ENCODE measurements at regions not wholly inside any gene's neighbourhood (a gene's known extent, or its start where the extent isn't known, plus 50 kb on each side); places are given as distances from the start of the nearest gene placed in this dataset.

DNA sequence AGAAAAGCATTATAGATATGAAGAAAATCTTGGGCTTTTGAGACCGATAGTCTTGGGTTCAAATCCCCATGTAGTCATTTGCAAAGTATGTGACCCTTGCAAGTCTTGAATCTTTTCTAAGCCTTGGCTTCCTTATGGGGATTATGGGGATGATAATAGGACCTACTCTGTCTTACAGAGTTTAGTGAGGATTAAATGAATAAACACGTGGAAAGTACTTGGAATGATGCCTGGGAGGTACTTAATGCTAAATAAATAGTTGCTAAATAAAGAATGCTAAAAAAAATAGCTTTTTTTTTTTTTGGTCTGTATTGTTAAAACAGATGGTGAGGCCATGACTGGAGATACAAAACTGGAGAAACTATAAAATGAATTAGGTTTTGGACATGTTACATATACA is 292.7 kb downstream of the GPAT3 start:
- no peak for DNase-seq (ENCODE audit: low read depth in 2 of 3, low spot score in 2 of 3)

DNA sequence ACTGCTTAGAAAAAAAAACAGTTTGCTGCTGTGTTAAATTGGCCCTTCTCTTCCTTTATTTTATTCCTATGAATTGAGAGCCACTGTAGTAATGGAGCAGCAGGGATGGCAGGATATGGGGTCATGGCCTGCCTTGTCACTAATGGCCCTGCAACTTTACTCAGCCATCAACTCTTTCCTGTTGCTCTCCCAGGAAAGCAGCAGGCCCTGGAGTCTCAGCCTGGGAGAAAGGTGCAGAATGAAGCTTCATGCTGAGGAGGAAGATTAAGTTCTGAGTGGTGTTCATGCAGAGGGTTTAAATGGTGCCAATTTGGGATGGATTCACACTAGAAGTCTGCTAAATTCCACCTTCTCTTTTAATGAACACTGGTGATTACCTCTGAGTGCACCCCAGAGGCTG is 285.6 kb downstream of the GPAT3 start:
- no peak for DNase-seq (ENCODE audit: low read depth in 2 of 3, low spot score in 2 of 3)

DNA sequence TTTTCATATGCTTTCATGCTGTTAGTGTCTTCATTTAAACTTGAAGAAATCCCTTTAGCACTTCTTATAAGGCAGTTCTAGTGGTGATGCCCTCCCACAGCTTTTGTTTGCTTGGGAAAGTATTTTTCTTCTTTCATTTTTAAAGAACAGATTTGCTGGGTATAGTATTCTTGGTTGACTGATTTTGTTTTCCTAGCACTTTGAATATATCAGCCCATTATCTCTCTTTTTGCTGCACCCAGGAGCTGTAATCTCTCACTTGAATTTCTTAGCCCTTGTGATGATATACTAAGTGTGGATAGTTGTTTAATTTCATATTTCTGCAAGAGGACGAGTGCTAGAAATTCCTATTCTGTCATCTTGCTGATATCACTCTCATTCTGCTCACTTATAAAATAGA is 283.7 kb downstream of the GPAT3 start:
- DNase-seq (ENCODE audit: low read depth in 2 of 3, low spot score in 2 of 3), result no peak

DNA sequence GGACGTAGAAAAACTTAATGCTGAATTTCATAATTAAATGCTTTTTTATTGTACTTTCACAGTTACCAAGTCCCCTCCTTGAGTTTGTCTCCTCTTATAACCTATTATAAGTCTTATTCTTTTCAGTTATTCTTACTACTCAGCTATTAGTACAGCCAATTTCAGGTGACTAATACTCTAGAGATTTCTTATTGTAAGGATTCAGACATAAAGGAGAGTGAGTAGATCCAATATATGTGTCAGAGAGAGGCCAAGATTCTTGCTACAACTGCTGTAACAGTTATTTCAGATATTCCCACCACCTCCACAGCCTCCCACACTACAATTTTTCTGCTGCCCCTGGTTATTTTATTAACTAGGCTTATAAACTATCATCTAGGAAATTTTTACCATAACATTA is 274.5 kb downstream of the GPAT3 start:
- no peak for DNase-seq (ENCODE audit: low read depth in 2 of 3, low spot score in 2 of 3)

DNA sequence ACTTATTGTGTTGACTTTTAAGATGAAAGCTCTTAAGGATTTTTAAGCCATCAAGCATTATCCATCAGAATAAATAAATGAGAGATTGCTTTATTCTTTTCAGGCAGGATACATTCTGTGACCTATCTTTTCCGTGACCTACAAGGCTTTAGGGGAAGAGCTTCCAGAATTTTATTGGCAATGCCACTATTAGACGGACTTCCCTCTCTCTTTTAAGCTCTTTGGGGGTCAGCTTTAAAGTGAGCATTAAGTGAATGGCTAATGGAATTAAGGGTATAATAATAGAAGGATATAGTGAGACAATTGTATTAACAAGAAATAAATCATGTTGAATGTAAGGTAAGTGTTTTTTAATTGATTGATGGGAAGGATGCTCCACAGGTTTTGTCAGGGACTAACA is 273.7 kb downstream of the GPAT3 start:
- no peak for DNase-seq (ENCODE audit: low read depth in 2 of 3, low spot score in 2 of 3)

DNA sequence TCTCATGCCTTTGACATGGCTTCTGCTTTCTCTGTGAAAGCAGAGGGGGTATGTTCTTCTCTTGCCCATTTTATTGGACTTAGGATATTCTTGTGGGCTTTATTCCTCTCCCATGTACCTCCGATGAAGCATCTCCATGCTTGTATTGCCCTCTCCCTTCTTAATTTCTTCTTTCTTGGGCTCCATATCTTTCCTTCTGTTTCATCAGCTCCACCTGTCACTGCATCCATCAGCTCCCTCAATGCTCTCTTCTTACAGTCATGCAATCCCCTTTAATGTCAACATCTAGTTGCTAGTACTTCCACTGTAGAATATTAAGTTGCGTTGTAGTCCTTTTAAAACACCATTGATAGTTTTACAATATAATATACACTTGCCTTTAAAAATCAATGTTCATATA is 257.6 kb downstream of the GPAT3 start:
- no peak for DNase-seq (ENCODE audit: low read depth in 2 of 3, low spot score in 2 of 3)

DNA sequence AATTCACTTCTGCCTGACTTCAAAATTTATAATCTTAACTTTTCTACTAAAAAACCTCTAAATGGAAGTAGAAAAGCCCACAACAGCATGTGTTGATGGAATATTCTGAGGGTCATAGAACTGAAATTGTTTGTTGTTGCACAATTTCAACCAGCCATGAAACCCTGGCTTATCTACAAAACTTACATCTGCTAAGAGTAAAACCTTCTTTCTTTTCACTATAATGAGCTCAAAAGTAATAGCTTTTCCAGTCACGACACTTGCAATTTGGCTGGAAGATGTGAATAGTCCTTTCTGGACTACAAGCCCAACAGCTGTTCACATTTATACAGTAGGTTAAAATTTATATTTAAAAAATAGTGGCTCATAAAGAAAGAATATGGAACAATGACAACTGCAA is 250.0 kb downstream of the GPAT3 start:
- DNase-seq (ENCODE audit: low read depth in 2 of 3, low spot score in 2 of 3), result no peak

DNA sequence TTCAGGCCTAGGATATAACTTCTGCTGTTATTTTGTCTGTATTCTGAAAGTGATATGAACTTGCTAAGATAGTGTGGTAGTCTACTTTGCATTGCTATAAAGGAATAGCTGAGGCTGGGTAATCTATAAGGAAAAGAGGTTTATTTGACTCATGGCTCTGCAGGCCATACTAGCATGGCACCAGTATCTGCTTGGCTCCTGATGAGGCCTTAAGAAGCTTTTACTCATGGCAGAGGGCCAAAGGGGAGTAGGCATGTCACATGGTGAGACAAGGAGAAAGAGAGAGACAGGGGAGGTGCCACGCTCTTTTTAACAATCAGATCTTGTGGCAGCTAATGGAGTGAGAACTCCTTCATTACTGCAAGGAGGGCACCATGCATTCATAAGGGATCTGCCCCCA is 247.3 kb downstream of the GPAT3 start:
- DNase-seq (ENCODE audit: low read depth in 2 of 3, low spot score in 2 of 3), result no peak

DNA sequence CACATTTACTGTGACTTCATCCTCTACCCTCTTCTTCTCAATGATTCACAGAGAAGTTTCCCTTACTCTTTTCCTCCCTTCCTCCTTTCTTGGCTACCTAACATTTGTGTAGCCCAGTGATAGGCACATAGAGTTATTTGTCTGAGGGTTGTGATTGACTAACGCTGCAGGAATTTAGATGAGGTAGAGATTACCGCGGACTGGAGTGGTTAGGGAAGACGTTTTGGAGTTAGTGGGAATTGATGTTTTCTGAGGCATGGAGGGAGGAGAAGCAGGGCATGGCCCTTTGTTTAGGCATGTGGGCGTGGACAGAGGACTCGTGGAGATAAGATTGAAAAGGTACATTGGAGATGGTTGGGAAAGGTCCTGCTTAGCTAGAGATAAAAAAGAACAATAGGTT is 246.7 kb downstream of the GPAT3 start:
- no peak for DNase-seq (ENCODE audit: low read depth in 2 of 3, low spot score in 2 of 3)

DNA sequence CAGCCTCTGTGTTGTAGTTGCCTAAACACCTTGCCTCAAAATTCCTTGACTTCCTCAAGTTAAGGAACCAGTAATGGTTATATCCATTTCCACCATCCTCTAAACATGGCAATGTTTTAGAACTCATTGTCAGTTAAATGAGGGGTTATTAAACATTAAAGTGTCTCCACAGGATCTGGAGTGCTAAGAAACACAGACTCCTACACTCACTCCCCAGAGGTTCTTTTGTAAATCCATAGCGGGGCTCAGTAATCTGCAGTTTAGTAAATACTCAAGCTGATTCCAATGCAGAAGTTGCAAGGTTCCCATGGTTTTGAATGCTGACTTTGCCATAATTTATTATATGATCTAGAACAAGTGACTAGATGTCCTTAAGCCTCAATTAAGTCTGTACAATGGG is 245.5 kb downstream of the GPAT3 start:
- no peak for DNase-seq (ENCODE audit: low read depth in 2 of 3, low spot score in 2 of 3)

DNA sequence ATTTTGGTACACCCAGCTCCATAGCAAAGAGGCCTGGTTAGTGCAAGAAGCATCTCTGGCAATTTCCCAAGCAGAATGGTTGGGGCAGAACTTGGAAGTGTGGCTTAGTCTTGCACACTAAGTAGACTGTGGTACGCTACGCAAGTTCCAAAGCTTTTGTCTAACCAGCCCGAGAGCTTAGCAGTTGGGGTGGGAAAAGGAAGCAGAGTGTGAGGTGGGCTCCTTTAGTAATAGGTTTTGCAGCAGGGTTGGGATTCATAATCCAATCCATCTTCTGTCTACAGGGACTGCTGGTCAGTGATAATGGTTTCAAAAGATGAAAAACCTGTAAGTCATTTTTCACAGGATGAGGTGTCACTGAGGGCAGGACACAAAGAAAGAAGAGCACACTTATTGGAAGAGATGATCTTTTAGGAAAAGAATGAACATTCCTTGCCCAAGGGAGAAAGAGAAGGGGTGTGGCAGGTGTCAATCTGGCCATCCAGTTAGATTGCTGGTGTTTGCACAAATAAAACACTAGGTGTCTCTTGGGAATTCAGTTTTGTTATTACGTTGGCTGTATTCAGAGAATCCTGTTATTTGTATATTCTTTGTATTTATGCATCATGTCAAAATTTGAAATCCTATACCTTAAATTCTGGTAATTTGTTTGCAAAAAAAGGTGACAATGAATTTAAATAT is 244.3 kb downstream of the GPAT3 start:
- no peak for DNase-seq (ENCODE audit: low read depth in 2 of 3, low spot score in 2 of 3)

DNA sequence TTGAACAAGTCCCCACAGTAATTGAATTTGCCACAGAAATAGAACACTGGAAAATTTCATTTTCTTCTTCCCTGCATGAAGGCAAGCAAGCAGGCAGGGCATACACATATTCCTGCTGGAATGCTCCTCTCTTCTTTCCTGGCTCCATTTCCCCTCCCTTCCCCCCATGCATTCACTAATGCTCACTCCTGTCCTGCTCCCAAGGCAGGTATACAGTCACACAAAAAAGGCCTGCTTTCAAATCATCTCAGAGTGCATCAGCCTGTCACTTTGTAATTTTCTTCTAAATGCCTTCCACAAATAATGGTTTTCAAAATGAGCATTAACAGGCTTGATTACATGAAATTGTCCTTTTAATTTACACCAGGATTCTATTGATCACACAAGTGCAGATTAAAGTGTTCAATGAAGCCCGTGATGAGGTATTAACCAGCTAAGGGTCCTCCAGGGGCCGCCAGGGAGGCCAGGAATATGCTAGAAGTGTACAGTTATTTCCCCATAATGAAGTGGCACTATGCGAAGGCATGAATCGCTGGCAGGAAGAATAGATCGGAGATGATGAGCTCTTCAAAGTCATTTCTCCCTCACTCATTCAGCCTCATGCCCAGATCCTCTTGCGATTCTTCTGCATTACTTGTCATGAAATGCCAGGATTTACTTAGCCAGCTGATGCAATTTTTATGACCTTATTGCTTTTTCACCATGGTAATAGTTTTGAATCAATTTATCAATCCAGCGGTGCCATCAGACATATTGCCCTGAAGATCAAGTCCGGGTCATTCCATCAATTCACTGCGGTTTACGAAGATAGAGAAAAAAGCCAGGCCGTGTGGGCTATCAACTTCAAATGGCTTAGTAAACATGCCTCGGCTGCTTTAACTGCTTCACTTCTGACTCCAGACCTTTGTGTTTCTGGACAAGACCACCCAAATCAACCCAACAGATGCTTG is 243.5 kb downstream of the GPAT3 start:
- DNase-seq (ENCODE audit: low read depth in 2 of 3, low spot score in 2 of 3), result no peak

DNA sequence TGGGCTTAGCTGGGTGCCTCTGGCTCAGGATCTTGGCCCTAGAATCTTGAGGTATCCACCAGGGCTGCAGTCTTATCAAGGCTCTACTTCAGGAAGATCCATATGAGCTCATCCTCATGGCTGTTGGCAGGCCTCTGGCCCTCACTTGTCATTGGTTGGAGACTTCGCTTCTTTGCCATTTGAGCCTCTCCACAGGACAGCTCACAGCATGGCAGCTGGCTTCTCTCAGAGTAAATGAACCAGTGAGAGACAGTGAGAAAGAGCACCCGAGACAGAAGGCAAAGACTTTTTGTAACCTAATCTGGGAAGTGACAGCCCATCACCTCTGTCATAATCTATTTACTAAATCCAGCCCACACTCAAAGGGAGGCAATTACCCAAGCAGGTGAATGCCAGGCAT is 236.8 kb downstream of the GPAT3 start:
- no peak for DNase-seq (ENCODE audit: low read depth in 2 of 3, low spot score in 2 of 3)

DNA sequence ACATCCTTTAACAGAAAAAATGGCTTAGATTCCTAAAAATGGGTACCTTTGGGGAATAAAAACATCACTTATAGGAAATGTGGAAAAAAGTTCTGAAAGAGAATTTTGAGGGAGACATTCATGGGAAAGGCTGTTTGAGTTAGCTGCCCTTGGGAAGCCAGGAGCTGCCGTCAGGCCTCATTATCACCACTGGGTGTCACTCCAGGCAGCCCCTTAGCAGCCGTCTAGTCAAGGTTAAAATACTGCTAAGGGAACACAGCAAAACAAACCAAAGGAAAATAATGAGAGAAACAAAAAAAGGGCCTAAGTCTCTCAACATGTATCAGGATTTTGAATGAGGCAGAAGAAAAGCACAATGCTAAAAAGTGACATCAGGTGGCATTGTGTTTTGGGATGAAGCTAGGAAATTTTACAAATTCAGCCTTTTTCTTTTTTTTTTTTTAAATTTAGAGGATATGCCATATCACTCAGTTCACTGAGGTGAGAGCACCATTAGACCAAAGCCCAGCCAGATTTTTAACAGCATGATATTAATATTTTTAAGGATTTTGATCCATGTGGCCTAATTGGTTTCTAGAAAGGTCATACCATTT is 235.3 kb downstream of the GPAT3 start:
- peak in 2 of 3 donors; percentile 15 to 44 for DNase-seq (ENCODE audit: low read depth in 2 of 3, low spot score in 2 of 3)

DNA sequence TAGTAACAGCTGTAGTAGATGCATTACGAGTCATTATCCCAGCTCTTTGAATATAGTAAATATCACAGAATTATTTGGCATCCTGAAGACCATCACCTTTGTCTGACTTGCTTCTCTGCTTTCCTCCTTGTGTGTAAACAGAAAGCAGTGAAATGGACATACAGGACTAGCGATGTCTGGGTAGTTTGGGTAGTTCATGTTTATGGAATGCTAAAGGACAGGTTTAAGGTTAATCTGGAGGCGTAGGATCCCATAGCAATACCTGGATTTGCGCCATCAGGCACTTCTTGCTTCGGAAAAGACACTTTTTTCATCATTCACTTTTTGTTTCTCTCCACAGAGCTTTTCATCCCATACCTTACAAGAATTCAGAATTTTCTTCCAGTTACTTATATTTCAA is 232.2 kb downstream of the GPAT3 start:
- DNase-seq (ENCODE audit: low read depth in 2 of 3, low spot score in 2 of 3), result no peak

DNA sequence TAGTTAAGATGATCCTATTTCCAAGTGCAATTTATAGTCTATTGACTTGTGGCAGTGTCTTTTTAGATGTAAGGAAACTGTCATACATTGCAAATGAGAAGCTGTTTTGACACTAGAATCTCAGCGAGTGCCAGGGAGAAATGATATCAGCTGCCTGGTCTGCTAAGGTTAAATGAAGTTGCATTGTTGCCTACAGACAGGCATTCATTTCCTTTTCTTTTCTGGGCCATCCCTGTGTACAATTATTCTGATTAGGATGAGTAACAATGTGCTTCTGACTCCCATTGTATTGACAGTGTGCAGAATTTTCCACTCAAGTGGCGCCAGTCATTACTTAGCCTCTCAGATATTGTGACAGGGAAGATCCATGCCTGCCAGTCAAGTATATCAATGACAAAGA is 231.2 kb downstream of the GPAT3 start:
- DNase-seq (ENCODE audit: low read depth in 2 of 3, low spot score in 2 of 3), result no peak

DNA sequence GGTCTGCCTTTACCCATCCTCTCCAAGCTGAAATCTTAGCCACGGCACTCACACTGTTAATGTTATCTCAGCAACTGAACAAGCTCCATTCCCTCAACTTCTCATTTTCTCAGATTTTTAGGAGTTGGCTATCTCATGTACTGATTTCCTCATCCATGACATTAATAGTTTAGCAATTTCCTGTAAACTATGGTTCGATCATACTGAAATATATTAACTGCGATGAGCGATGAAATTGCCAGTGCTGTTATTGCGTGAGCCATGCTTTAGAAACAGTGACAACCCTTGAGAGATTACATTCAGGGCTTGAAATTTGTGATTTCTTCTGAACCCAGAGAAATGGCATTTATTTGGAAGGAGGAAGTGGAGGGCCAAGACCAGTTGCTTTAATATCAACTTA is 223.7 kb downstream of the GPAT3 start:
- DNase-seq (ENCODE audit: low read depth in 2 of 3, low spot score in 2 of 3), result no peak

DNA sequence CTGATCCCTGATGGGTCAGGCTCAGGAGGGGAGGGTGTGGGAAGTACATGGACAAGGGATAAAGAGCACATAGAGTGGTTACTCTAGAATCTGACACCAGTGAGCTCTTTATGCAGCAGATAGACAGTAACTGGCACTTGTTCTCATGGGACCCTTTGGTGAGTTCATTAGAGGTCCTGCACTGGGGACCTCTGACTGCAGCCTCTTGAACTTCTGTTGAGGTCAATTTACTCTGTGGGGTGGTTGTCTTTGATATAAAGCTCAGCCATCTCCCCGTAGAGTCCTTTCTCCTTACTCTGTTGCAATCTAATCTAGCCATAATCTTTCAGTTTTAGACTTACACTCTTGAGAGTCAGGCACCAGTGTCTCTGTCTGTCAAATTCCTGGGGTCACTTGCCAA is 222.4 kb downstream of the GPAT3 start:
- no peak for DNase-seq (ENCODE audit: low read depth in 2 of 3, low spot score in 2 of 3)

DNA sequence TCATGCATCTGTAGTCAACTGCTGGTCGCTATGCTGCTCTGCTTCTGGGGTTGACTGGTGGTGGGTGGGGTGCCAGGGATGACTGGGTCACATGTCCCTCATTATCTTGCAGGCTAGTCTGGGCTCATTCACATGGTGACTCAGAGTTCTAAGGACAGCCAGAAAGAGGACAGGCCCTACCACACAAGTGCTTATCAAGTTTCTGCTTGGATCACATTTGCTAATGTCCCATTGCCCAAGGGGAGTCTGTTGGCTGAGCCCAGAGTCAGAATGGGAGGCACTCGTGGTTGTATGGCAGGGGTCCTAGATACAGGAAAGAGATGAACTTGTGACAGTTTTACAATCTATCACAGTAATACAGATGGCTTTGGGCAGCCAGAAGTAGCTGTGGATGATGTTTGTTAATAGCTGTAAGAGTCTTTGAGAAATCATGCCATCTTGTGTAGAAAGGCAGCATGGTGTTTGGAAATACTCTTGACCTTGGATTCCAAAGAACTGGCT is 221.3 kb downstream of the GPAT3 start:
- DNase-seq (ENCODE audit: low read depth in 2 of 3, low spot score in 2 of 3), result no peak

DNA sequence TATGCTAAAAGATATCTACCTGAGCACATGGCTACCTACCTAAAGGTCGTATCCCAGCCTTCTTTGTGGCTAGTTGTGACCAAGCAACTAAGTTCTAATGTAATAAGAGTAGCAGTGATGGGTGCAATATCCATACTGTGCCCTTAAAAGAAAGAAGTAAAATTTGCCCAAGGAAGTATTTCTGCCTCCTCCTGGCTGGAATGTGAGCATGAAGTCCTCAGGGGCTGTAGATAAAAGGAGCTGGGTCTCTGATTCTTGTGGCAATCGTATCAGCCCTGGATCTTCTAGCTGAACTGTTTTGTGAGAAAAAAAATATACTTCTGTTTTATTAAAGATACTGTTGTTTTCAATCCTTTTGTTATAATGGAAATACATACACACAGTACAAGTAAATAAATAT is 217.4 kb downstream of the GPAT3 start:
- DNase-seq (ENCODE audit: low read depth in 2 of 3, low spot score in 2 of 3), result no peak

DNA sequence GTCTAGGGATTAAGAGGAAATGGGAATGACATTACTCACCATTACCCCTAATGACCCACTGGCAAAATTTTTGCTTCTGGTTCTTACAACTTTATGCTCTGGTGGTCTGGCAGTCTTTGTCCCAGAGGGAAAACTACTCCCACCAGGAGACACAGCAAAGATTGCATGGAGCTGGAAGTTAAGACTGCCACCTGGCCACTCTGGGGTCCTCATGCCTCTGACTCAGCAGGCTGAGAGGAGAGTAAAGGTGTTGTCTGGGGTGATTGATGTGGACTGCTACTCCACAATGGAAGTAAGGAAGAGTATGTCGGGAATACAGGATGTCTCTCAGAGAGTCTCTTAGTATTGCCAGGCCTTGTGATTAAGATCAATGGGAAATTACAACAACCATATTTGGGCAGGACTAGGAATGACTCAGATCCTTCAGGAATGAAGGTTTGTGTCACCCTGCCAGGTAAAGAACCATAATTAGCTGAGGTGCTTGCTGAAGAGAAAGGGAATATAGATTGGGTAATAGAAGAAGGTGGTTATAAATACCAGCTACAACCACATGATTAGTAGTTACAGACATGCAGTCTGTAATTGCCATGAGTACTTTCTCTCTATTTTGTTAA is 215.5 kb downstream of the GPAT3 start:
- no peak for DNase-seq (ENCODE audit: low read depth in 2 of 3, low spot score in 2 of 3)

All from hematopoietic multipotent progenitor cell (in vitro differentiated cells).